GM23338 (cell line): ENCODE measurements at regions not wholly inside any gene's neighbourhood (a gene's known extent, or its start where the extent isn't known, plus 50 kb on each side); places are given as distances from the start of the nearest gene placed in this dataset.

Experiments used
- ATAC-seq: fragments of 200-7000 bp; cut with Tn5 transposase; 3 replicates; pipeline ENCODE4 v1.9.1; 2020
- DNase-seq: peaks from one replicate; pipeline ENCODE4 v3.0.0-alpha.2; 2015; ENCODE audit warnings: low spot score
- H2AFZ ChIP-seq: fragments of 200-600 bp; sonication (generic); 2 replicates; pipeline ENCODE4 v1.8.0; 2016; ENCODE audit warnings: antibody characterized with exemption, mild to moderate bottlenecking, moderate library complexity
- H3F3A ChIP-seq: fragments of 200-600 bp; sonication (generic); replicated peaks from 2 replicates; pipeline ENCODE4 v1.8.0; 2017; ENCODE audit warnings: antibody characterized with exemption, mixed run types, low read depth
- H3K27ac ChIP-seq: fragments of 200-600 bp; sonication (generic); 2 replicates; pipeline ENCODE4 v1.6.1; 2016; ENCODE audit warnings: low read depth
- H3K27me3 ChIP-seq: fragments of 200-600 bp; sonication (generic); 2 replicates; pipeline ENCODE4 v1.8.0; 2016; ENCODE audit warnings: mild to moderate bottlenecking, mixed run types, moderate library complexity; ENCODE audit not compliant: insufficient read depth
- H3K36me3 ChIP-seq: fragments of 200-600 bp; sonication (generic); 2 replicates; pipeline ENCODE4 v1.8.0; 2016; ENCODE audit warnings: mild to moderate bottlenecking; ENCODE audit not compliant: insufficient read depth
- H3K4me1 ChIP-seq: fragments of 200-600 bp; sonication (generic); 2 replicates; pipeline ENCODE4 v1.8.0; 2016; ENCODE audit warnings: mild to moderate bottlenecking, moderate library complexity; ENCODE audit not compliant: insufficient read depth
- H3K4me2 ChIP-seq: fragments of 200-600 bp; sonication (generic); 2 replicates; pipeline ENCODE4 v1.7.1; 2017; ENCODE audit warnings: mixed run types
- H3K4me3 ChIP-seq: fragments of 200-600 bp; sonication (generic); 2 replicates; pipeline ENCODE4 v1.6.1; 2016; ENCODE audit warnings: mixed run types
- H3K79me2 ChIP-seq: fragments of 200-600 bp; sonication (generic); replicated peaks from 2 replicates; pipeline ENCODE4 v1.8.0; 2017; ENCODE audit warnings: mild to moderate bottlenecking; ENCODE audit not compliant: insufficient read depth
- H3K9me2 ChIP-seq: fragments of 200-600 bp; sonication (generic); 2 replicates; pipeline ENCODE4 v1.8.0; 2017; ENCODE audit not compliant: insufficient read depth
- H4K20me1 ChIP-seq: fragments of 200-600 bp; sonication (generic); replicated peaks from 2 replicates; pipeline ENCODE4 v1.8.0; 2017; ENCODE audit warnings: mild to moderate bottlenecking; ENCODE audit not compliant: insufficient read depth
- H3K27ac Mint-ChIP-seq: 2 replicates; pipeline ENCODE4 v1.8.0; 2020; ENCODE audit warnings: inconsistent platforms, mild to moderate bottlenecking, moderate library complexity, mixed read lengths
- H3K27me3 Mint-ChIP-seq: 3 replicates; pipeline ENCODE4 v1.8.0; 2022; ENCODE audit warnings: low read depth, mild to moderate bottlenecking, moderate library complexity, mixed read lengths, inconsistent platforms; ENCODE audit not compliant: insufficient read depth, poor library complexity
- H3K36me3 Mint-ChIP-seq: 3 replicates; pipeline ENCODE4 v1.8.0; 2021; ENCODE audit warnings: low read depth, mild to moderate bottlenecking, inconsistent platforms, moderate library complexity, mixed read lengths
- H3K4me1 Mint-ChIP-seq: 3 replicates; pipeline ENCODE4 v1.8.0; 2020; ENCODE audit warnings: mild to moderate bottlenecking, inconsistent platforms, mixed read lengths
- H3K4me3 Mint-ChIP-seq: 3 replicates; pipeline ENCODE4 v1.8.0; 2021; ENCODE audit warnings: moderate library complexity, mild to moderate bottlenecking, inconsistent platforms, mixed read lengths
- H3K9me3 Mint-ChIP-seq: 3 replicates; pipeline ENCODE4 v1.8.0; 2020; ENCODE audit warnings: moderate library complexity, mild to moderate bottlenecking, inconsistent platforms, mixed read lengths
- EZH2 ChIP-seq: fragments of 200-600 bp; sonication (generic); IDR thresholded peaks from one replicate; pipeline ENCODE4 v1.8.0; 2017; ENCODE audit warnings: antibody characterized with exemption, mild to moderate bottlenecking, low read depth; ENCODE audit not compliant: unreplicated experiment
- EZH2phosphoT487 ChIP-seq: fragments of 200-600 bp; sonication (generic); IDR thresholded peaks from one replicate; pipeline ENCODE4 v1.8.1; 2018; ENCODE audit warnings: antibody characterized with exemption; ENCODE audit not compliant: unreplicated experiment
- JUNB ChIP-seq: IDR thresholded peaks from one replicate; pipeline ENCODE4 v1.6.1; 2016; ENCODE audit warnings: antibody characterized with exemption; ENCODE audit not compliant: unreplicated experiment
- ZNF114 ChIP-seq: fragments of 250-450 bp; sonication (Bioruptor Pico); IDR thresholded peaks from 2 replicates; pipeline ENCODE4 v1.5.0; 2020; ENCODE audit warnings: mild to moderate bottlenecking, moderate library complexity
- ZNF331 ChIP-seq: fragments of 250-450 bp; sonication (Bioruptor Pico); IDR thresholded peaks from 2 replicates; pipeline ENCODE4 v1.5.0; 2020; ENCODE audit warnings: low read depth, mild to moderate bottlenecking, moderate library complexity
- TF ChIP-seq, protein P1 (sequence below): fragments of 250-450 bp; sonication (Bioruptor Pico); IDR thresholded peaks from 2 replicates; pipeline ENCODE4 v1.5.0; 2020; ENCODE audit warnings: mild to moderate bottlenecking, moderate library complexity
- TF ChIP-seq, protein P2 (sequence below): IDR thresholded peaks from 2 replicates; pipeline ENCODE4 v1.6.1; 2016; ENCODE audit warnings: antibody characterized with exemption
- TF ChIP-seq, protein P3 (sequence below), 2 experiments: fragments of 200-600 bp in 1 of 2; sonication (generic) in 1 of 2; conservative IDR thresholded peaks; 2 replicates each; pipeline versions ENCODE4 v1.5.1 to v1.6.1; 2016 to 2017; ENCODE audit warnings: antibody characterized with exemption in 2 of 2, low read depth in 2 of 2, mild to moderate bottlenecking in 2 of 2, moderate library complexity in 1 of 2

DNA sequence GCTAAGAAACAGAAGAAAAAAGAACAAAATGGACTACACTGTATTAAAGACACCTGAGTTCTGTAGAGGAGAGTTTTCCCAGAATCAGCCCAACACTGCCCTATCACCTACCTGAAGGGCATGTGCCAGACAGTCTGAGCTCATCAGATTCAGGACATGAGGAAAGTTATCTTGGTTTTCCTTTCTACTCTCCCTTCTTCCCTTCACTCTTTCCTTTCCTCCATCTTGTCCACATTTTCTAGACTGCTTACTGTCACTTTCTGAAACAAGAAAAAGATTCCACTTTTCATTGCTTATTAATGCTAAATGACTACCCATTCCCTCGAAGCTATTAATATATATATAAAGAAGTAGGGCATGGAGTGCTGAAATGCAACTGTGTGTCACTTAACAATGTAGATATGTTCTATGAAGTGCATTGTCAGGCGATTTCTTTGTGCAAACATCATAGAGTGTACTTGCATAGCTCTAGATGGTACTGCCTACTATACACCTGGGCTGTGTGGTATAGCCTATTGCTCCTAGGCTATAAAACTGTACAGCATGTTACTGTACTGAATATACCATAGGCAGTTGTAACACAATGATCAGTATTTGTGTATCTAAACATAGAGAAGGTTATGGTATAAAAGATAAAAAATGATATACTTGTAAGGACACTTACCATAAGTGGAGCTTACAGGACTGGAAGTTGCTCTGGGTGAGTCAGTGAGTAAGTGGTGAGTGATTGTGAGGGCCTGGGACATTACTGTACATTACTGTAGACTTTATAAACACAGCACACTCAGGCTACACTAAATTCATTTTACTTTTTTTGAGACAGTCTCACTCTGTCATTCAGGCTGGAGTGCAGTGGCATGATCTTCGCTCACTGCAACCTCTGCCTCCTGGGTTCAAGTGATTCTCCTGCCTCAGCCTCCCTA lies 145.5 kb upstream of the ITGA6 start (continued):
- TF ChIP-seq, protein P1, sequence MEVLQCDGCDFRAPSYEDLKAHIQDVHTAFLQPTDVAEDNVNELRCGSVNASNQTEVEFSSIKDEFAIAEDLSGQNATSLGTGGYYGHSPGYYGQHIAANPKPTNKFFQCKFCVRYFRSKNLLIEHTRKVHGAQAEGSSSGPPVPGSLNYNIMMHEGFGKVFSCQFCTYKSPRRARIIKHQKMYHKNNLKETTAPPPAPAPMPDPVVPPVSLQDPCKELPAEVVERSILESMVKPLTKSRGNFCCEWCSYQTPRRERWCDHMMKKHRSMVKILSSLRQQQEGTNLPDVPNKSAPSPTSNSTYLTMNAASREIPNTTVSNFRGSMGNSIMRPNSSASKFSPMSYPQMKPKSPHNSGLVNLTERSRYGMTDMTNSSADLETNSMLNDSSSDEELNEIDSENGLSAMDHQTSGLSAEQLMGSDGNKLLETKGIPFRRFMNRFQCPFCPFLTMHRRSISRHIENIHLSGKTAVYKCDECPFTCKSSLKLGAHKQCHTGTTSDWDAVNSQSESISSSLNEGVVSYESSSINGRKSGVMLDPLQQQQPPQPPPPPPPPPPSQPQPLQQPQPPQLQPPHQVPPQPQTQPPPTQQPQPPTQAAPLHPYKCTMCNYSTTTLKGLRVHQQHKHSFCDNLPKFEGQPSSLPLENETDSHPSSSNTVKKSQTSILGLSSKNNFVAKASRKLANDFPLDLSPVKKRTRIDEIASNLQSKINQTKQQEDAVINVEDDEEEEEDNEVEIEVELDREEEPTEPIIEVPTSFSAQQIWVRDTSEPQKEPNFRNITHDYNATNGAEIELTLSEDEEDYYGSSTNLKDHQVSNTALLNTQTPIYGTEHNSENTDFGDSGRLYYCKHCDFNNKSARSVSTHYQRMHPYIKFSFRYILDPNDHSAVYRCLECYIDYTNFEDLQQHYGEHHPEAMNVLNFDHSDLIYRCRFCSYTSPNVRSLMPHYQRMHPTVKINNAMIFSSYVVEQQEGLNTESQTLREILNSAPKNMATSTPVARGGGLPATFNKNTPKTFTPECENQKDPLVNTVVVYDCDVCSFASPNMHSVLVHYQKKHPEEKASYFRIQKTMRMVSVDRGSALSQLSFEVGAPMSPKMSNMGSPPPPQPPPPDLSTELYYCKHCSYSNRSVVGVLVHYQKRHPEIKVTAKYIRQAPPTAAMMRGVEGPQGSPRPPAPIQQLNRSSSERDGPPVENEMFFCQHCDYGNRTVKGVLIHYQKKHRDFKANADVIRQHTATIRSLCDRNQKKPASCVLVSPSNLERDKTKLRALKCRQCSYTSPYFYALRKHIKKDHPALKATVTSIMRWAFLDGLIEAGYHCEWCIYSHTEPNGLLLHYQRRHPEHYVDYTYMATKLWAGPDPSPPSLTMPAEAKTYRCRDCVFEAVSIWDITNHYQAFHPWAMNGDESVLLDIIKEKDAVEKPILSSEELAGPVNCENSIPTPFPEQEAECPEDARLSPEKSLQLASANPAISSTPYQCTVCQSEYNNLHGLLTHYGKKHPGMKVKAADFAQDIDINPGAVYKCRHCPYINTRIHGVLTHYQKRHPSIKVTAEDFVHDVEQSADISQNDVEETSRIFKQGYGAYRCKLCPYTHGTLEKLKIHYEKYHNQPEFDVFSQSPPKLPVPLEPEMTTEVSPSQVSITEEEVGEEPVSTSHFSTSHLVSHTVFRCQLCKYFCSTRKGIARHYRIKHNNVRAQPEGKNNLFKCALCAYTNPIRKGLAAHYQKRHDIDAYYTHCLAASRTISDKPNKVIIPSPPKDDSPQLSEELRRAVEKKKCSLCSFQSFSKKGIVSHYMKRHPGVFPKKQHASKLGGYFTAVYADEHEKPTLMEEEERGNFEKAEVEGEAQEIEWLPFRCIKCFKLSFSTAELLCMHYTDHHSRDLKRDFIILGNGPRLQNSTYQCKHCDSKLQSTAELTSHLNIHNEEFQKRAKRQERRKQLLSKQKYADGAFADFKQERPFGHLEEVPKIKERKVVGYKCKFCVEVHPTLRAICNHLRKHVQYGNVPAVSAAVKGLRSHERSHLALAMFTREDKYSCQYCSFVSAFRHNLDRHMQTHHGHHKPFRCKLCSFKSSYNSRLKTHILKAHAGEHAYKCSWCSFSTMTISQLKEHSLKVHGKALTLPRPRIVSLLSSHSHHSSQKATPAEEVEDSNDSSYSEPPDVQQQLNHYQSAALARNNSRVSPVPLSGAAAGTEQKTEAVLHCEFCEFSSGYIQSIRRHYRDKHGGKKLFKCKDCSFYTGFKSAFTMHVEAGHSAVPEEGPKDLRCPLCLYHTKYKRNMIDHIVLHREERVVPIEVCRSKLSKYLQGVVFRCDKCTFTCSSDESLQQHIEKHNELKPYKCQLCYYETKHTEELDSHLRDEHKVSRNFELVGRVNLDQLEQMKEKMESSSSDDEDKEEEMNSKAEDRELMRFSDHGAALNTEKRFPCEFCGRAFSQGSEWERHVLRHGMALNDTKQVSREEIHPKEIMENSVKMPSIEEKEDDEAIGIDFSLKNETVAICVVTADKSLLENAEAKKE (CRISPR knock-in tag) = no peak
- TF ChIP-seq EZH2 = no peak
- TF ChIP-seq ZNF331 (CRISPR knock-in tag) = no peak
- TF ChIP-seq, protein P2, sequence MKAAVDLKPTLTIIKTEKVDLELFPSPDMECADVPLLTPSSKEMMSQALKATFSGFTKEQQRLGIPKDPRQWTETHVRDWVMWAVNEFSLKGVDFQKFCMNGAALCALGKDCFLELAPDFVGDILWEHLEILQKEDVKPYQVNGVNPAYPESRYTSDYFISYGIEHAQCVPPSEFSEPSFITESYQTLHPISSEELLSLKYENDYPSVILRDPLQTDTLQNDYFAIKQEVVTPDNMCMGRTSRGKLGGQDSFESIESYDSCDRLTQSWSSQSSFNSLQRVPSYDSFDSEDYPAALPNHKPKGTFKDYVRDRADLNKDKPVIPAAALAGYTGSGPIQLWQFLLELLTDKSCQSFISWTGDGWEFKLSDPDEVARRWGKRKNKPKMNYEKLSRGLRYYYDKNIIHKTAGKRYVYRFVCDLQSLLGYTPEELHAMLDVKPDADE = no peak

GRCh38 chr2:172282944-172283343 lies 144.4 kb upstream of the ITGA6 start:
- DNase-seq = no peak
- no peak overlapping the region for H3K27ac ChIP-seq
- no peak overlapping the region for H3K27ac Mint-ChIP-seq
- TF ChIP-seq EZH2phosphoT487 (no peak), JUNB (no peak), ZNF114 (no peak)
- TF ChIP-seq, protein P2 = no peak
- TF ChIP-seq, protein P3, sequence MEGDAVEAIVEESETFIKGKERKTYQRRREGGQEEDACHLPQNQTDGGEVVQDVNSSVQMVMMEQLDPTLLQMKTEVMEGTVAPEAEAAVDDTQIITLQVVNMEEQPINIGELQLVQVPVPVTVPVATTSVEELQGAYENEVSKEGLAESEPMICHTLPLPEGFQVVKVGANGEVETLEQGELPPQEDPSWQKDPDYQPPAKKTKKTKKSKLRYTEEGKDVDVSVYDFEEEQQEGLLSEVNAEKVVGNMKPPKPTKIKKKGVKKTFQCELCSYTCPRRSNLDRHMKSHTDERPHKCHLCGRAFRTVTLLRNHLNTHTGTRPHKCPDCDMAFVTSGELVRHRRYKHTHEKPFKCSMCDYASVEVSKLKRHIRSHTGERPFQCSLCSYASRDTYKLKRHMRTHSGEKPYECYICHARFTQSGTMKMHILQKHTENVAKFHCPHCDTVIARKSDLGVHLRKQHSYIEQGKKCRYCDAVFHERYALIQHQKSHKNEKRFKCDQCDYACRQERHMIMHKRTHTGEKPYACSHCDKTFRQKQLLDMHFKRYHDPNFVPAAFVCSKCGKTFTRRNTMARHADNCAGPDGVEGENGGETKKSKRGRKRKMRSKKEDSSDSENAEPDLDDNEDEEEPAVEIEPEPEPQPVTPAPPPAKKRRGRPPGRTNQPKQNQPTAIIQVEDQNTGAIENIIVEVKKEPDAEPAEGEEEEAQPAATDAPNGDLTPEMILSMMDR (conservative IDR thresholded peaks at IDR 0.05; ENCODE audit: low read depth in 2 of 2) = no peak

More at GRCh38 chr2:172282944-172283343, 144.4 kb upstream of the ITGA6 start:
- H3K4me3 Mint-ChIP-seq = no peak overlapping the region
- H3K4me1 ChIP-seq = peaks cover 25% of the 10 kb centered on the region
- ATAC-seq = no peak
- no peak overlapping the region for H3K4me3 ChIP-seq
- no peaks in the 10 kb centered on the region for H3K36me3 ChIP-seq
- H3K4me2 ChIP-seq = no peak overlapping the region
- no peaks in the 10 kb centered on the region for H3K9me2 ChIP-seq
- peaks cover 33% of the 10 kb centered on the region for H3K4me1 Mint-ChIP-seq
- no peaks in the 10 kb centered on the region; the same call in 2 of the 3 replicates for H3K36me3 Mint-ChIP-seq
- H3K9me3 Mint-ChIP-seq = no peaks in the 10 kb centered on the region
- H3K27me3 ChIP-seq = no peaks in the 10 kb centered on the region
- no peaks in the 10 kb centered on the region for H3F3A ChIP-seq
- H3K79me2 ChIP-seq = no peaks in the 10 kb centered on the region
- no peaks in the 10 kb centered on the region for H4K20me1 ChIP-seq
- H3K27me3 Mint-ChIP-seq = peaks cover 4% of the 10 kb centered on the region
- H2AFZ ChIP-seq = no peak overlapping the region
